Heart left ventricle (tissue), 13 donors: ENCODE measurements at regions not wholly inside any gene's neighbourhood (a gene's known extent, or its start where the extent isn't known, plus 50 kb on each side); places are given as distances from the start of the nearest gene placed in this dataset.

Experiments used
- CTCF ChIP-seq, 12 donors: fragments of 200-600 bp; sonication (generic) in 4 of 12; IDR thresholded peaks; one replicate each; pipeline versions ENCODE4 v1.5.0 to v1.8.0; 2018 to 2022; ENCODE audit warnings: antibody characterized with exemption in 12 of 12, mild to moderate bottlenecking in 5 of 12
- POLR2A ChIP-seq, 2 donors: fragments of 450-650 bp; IDR thresholded peaks; one replicate each; pipeline ENCODE4 v1.6.1; 2017; ENCODE audit warnings: antibody characterized with exemption in 2 of 2, mild to moderate bottlenecking in 2 of 2, moderate library complexity in 2 of 2
- donor health status: ischemic (EF 13 %, LVEDD 7.1; RV severe dilation, severe dysfunction).
- donor health status: DM: no; HTN: yes; CAD: no.
- donor health status: DM: no; HTN: no; CAD: no.
- donor health status: ischemic (EF 25% LVEDD 6.9; RV normal size, moderate dysfunction).
- donor health status: ischemic (EF 25% LVEDD 5.7; RV mildly dilated, moderate dysfunction).
- donor health status: ischemic (EF 35%, LVEDD 5.7; RV mildly dilated, moderate dysfunction).
- donor health status: nonischemic (EF 11% LVEDD 7.7; RV severe dilation, severe dysfunction).
- donor health status: DM: yes; HTN: yes; CAD: no.
- donor health status: PGD.
- donor health status: ischemic (EF 29% LVEDD 5.4; RV normal size, mild dysfunction).
- donor health status: nonischemic (EF 23%, LVEDD 6.1; RV moderate dilation, normal function).

- TF ChIP-seq POLR2A (IDR thresholded peaks at IDR 0.05): no peak
- no peak for TF ChIP-seq CTCF (IDR thresholded peaks at IDR 0.05)
These were observed 101.5 kb downstream of the SHANK2 start for GRCh38 chr11:71150859-71151258.
